DMS53 treated with DMSO at 0.1 percent for 48 hours (cell line): ENCODE measurements at regions not wholly inside any gene's neighbourhood (a gene's known extent, or its start where the extent isn't known, plus 50 kb on each side); places are given as distances from the start of the nearest gene placed in this dataset.

Experiments
- DNase-seq: peaks from one replicate; lab custom pipeline; 2025; ENCODE audit not compliant: unreplicated experiment; lab: John Stamatoyannopoulos, UW

DNA sequence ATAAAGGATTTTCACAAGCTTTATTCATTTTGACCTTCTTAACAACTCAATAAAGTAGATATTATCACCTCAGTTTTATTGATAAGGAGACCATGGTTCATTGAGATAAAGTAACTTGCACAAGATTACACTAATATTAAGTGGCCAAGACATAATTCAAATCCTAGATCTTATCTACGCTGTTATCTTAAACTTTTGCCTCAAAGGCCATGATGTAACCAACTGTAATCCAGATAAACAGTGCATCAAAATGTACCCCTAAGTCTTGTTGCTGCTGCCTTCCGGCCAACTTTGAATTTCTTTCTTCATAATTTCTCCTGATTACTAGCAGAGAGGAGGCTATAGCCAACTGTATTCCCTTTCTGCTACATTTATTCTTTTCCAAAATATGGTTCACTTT lies 1094.8 kb upstream of the PIK3C3 start:
- no peak for DNase-seq

DNA sequence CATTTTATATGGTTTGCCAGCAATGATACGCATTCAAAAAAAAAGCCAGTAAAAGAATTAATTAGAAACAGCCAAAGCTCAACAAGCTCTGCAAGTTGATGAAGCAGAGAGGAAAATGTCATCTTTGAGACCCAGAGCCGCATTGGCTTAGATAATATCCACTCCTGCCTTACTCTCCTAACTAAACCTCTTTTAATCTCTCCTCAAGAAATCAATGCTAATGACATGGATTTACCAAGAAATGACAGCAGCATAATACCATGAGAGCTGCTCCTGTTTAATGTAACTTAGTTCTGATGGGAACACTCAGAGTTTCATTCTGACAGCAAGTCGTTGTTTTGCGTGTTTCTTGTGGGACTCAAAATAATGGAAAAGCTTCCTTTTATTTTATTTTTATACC lies 1099.4 kb upstream of the PIK3C3 start:
- DNase-seq: no peak

DNA sequence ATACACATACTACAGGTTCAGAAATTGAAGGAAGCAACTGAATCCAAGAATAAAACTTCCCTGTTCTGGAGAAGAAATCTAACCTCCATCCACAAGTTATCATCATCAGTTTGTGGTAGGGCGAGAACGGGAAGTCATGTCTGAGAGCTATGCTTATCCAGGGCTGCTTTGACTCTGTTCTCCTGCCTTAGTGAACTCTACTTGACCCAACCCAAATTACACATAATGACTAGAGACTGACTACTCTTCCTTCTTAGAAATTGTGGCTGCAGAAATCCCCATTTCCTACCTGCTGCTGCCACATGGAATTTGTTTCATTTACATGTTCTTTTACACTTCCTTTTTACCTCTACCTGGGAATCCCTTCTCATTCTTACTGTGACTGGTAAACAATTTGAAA lies 1102.6 kb upstream of the PIK3C3 start:
- DNase-seq: no peak

DNA sequence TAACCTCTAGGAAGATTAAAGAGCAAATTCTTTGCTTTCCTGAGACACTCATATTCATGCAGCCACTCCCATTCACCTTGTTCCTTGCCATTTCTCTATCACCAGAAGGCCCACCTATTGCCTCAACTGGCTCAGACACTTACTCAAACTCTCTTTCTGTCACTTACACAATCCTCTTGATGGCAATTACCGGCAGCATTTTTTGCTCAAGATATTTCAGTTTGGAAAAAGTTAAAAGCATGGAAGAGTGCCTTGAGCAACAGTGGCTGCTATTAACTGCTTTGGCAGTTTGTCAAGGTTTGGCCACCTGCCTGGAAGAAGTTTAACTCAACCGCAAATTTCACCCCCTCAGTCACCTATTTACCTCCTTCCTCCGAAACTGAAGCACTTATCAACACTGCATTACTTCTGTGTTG lies 1104.0 kb upstream of the PIK3C3 start:
- no peak for DNase-seq

DNA sequence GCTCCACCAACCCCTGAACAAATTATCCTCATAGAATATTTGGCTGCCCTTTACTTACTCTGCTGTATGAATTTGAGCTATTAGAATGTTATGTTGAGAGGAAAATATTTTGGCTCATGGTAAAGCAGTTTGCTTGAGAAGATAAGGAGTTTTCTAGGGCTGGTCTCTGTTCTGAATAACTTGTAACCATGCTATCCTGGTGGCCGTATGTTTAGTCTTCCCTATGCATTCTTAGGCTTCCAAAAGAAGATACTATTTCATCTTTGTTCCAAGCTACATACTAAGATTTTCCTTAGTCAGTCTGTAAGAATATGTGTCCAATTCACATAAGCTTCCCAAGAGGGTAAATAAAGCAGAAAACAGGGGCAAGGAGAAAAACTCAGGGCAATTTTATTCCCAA lies 1105.1 kb upstream of the PIK3C3 start:
- DNase-seq: no peak

DNA sequence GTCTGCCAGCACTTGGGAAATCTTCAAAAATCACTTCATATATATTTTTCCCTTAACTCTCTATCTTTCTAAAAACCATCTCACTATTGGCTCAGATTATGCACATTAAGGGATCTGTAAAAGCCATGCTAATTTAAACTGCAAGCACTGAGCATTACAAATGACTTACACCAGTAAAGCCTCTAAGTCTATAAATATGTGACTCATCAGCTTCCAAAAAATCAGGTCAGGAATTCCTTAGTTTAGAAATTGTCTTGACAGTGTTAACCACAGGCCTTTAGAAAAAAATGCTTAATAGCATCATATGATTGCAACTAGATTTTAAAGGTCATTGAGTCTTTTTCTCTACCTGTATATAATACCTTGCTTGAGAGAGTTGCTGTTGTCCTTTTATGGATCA lies 1113.6 kb upstream of the PIK3C3 start:
- DNase-seq: no peak

DNA sequence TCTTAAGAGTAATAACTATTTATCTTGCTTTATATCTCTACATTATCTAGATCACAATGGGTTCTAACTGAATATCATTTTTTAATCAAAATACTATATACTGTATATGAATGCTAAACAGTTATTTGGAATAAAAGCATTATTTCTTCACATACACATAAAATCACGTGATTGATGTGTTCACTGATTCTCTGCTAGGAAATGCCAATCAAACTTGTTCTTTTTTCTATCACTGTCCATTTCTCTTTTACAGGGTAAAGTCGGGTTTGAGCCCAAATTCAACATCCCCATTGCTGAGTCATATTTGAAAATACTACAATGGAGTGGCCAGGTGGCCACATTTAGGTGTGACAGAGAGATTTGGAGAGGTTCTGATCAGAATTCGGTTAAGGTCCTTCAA lies 1114.0 kb upstream of the PIK3C3 start:
- DNase-seq: no peak

DNA sequence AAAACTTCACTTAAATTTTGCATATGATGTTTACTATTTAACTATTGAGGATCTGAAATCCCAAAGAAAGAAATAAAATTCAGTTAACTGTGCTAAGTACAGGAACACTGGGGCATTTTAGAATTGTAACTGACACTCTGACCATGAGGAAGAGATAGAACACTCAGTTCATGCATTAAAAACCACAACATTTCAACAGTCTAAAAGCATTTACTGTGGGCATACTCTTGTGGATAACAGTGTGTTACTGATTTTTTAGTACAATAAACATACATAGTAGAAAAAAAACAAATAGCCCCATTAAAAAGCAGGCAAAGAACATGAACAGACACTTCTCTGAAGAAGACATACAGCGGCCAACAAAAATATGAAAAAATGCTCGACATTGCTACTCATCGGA lies 1122.7 kb upstream of the PIK3C3 start:
- DNase-seq: no peak

DNA sequence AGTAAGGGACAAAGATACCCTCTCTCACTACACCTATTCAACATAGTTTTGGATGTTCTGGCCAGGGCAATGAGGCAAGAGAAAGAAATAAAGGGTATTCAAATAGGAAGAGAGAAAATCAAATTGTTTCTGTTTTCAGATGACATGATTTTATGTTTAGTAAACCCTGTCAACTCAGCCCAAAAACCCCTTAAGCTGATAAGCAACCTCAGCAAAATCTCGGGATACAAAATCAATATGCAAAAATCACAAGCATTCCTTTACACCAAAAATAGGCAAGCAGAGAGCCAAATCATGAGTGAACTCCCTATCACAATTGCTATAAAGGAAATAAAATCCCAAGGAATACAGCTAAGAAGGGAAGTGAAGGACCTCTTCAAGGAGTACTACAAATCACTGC lies 1130.7 kb upstream of the PIK3C3 start:
- DNase-seq: no peak

DNA sequence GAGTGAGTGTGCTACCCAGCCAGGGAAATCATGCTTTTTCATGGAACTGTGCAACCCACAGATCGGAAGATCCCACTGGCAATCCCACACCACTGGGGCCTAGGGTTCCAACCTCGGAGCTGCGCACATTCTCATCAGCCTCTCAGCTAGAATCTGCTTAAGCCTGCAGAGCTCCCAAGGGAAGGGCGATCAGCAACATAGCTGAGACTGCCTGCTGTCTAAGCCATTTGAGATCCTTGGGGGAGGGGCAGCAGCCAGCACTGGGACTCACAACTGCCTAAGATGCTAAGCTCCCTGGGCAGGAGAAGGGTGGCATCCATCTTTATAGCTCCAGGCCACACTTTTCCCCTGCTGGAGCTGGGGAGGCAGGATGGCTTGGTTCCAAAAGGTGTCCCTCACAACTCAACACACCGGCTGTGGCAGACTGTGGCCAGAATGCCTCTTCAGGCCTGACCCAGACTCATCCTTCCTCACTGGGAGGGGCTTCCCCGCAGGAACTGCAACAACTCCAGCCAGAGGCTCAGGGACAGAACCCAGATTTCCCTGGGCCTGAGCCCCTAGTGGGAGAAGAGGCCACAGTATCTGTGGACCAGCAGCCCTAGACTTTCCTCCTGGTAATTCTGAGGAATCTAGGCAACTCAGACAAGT lies 1133.3 kb upstream of the PIK3C3 start:
- no peak for DNase-seq

DNA sequence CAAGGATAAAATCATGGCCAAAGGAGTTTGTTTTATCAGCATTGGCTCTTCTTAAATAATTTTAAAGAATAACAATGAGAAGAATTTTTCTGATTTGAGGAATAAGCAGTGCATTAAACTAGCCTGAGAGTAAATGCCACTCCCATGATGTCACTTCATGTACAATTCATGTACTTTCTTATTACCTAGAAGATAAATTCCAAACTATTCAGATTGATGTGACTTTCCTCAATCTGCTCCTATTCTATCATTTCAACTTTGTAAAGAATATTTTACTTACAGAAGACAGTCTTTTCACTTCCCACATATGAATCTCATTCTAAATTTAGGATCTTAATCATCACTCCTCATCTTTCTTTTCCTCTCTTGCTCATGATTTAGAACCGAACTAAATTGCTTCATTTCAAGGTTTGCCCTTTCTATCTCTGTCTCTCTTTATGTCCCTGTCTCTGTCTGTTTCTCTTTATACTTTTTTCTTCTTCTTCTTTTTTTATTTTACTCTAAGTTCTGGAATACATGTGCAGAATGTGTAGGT lies 1142.0 kb upstream of the PIK3C3 start:
- DNase-seq: no peak

DNA sequence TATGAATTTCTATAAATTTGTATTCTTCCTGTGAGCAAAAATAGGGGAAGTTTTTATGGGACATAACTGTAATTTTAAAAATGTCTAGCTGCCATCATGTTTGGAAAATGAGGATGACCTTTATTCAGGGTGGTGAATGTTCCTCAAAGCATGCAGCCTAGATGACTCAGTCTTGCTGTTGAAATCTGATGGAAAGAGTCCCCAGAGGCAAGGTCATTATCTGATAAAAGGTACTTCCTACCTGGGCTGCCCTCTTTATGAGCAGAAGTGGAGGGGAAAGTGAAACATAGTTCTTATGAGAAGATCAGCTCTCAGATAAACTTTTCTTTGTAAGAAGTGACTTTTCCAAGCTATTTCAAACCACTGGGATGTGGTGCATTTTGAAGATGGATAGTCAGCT lies 1144.7 kb upstream of the PIK3C3 start:
- no peak for DNase-seq

DNA sequence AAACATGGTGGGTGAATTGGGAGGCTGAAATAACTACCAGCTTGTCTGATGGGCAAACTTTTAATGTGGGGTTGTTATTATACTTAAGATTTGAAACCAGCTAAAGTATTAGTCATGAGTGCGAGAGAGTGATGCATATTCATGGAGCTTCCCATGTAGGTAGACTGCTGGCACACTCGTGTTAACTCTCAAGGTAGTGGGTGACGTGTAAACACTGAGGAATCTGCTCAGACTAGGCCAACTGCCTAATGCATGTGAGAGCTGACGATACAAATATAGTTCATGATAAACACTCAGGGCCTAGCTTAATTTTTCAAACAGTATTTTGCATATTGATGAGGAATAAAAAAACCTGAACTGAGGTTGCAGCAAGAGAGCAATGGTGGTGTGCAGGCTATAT lies 1165.7 kb upstream of the PIK3C3 start:
- no peak for DNase-seq

DNA sequence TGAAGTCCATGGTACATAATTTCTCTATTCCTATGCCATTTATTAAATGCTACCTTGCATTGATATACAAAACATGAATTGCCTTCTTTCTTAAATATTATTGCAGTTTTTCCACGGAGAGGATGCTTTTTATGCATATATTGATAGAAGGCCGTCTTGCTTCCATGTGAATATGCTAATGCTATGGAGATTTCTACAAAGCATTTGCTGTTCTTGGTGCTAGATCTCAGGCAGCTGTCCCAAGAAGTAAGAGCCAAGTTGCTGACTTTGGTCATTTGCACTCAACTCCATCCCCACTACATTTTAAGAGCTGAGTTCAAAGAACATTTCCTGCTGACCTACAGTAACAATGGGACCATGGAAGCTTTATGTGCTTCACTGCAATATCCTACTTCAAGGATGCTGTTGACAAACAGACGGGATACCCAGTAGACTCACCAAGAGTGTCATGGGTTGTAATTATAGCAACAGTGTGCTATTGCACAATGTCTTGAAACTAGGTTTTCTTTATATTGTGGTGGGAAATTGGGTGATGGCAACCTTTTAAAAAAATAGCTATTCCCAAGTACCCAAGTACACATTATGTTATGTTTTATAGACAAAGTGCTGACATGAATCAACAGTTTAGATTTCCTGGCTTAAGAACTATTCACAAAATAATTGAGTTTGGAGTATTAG lies 1172.4 kb upstream of the PIK3C3 start:
- no peak for DNase-seq

DNA sequence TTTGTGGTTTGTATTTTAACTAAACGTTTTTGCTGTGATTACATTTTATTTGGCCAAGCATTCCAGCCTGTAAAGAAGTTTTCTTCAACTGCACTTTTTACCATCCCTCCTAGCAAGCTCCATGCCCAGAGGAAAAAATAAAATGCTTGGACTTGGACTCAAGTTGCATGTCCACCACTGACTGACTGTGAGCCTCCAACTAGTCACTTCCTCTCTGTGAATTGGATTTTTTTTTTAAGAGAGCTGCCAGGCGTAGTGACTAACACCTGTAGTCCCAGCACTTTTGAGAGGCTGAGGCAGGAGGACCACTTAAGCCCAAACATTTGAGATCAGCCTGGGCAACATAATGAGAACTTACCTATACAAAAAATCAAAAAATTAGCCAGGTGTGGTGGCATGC lies 1185.2 kb upstream of the PIK3C3 start:
- no peak for DNase-seq

DNA sequence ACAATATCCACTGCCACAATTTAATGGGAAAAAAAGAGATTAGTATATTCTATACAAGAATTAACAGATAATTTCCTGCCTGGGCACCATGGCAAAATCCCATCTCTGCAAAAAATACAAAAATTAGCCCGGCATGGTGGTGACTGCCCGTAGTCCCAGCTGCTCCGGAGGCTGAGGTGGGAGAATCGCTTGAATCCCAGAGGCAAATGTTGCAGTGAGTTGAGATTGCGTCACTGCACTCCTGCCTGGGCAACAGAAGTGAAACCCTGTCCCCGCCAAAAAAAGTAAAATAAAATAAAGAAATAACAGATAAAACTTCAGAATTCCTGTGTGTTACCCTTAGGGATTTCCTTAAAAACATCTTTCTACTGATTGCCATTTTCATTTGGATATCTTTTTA lies 1194.8 kb upstream of the PIK3C3 start:
- DNase-seq: no peak

DNA sequence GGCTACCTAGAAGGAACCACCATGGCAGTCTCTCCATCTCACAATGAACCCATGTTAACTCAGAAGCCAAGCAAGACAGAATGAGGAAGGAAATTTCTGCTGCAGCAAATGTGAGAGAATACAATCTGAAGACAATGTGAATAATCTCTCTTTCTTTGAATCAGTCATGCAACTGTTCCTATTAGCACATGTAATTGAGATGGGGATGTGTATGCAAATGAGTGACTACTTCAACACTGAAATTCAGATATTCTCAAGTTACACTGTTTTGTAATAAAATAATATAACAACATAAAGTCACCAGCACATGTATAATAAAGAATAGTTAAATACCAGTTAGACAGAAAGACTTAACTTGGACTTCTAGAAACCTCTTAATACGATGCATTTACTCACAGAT lies 1200.6 kb upstream of the PIK3C3 start:
- no peak for DNase-seq

DNA sequence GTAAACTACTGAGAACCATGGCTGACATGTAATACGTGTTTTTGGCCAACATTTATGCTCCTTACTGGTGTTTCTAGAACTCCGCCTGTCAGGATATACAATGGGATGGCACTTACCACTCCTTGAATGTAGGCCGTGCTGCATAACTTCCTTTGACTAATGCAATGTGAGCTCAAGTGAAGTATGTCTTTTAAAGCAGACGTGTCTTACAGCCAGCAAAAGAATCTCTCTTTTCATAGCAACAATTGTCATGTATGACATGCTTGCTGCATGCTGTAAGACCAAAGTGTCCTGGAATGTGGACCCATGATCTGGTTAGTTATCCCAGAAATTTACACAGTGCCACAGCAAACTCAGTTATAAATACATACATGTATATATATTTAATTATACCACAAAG lies 1202.7 kb upstream of the PIK3C3 start:
- DNase-seq: no peak

DNA sequence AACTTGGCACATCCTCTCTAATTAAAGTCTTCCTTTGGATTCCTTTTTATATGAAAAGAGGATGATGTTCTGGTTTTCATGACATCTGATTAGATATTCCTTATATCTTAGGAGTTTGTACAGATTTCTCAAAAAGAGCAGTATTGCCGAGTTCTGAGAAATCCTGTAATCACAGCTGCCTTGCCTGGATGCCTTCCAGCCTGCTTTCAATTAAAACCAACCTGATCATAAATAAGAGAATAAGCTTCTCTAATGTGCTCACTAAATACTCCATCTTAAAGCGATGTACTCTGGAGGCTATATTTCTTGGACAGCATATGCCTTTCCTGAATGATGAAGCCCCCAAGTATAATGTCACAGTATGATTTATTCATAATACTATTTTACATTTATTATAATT lies 1203.8 kb upstream of the PIK3C3 start:
- DNase-seq: no peak

DNA sequence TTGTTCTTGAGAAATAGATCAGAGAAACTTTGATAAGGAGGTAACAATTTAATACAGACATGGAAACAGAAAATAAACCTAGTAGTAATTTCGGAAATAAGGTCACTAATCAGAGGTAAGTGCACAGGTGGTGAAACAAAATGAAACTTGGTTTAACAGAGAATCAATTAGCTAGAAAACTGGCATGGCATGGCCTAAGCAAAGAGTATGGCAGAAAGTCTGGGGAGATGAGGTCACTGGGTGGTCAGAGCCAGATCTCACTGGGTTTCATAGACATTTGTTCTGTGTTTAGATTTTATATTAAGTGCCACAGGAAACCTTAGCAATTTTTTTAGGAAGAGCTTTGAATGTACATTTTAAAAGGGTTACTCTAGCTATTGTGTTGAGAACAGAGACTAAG lies 1216.0 kb upstream of the PIK3C3 start:
- DNase-seq: no peak

DNA sequence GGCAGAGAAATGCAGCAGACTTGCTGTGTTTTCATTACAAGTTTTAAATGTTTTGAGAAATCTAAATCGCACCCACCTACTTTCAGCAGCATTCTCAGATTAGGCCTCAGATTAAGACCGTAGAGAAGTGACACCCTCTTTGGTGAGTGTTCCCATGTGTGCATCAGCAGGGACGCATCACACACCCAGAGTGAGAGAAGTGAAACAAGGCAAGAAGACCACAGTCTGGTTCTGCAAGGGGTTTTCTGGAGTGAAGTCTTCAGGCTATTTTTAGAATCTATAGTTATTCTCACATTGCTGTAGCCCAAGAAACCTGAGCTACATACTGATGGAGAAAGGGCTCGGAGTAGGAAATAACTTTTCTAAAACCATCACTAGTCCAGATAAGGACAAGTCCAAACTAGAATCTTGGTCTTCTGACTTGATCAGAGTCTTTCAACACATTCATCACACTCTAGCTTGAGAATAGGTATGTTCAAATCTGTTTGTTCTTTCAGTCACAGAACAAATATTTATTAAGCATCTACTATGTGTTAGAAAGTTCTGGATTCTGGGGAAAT lies 1216.6 kb upstream of the PIK3C3 start:
- no peak for DNase-seq

DNA sequence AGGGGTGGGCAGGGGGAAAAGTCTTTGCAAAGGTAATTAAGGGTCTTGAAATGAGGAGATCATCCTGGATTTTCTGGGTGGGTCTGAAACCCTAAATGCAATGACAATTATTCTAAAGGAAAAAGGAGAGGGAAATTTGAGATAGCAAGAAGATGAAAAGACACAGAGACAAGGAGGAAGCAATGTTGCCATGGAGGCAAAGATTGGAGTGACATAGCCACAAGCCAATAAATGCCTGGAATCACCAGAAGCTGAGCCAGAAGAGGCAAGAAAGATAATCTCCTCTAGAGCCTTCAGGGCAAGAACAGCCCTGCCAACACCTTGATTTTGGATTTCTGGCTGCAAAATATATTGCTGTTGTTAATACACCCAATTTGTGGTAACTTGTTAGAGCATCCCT lies 1246.3 kb upstream of the PIK3C3 start:
- no peak for DNase-seq

DNA sequence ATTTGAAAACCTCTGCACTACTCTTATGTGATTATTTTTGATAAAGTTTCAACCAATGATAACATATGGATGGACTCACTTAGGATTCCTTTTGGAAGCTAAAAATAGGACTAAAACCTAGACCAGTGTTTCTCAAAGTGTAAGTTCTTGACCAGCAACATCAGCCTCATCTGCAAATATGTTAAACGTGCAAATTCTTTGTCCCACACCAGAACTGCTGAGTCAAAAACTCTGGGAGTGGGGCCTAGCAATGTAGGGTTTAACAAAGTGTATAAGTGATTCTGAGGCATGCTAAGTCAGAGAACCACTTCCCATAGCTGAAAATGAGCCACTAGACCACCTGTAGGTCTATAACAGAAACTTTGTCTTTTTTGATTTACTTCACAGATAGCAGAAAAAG lies 1247.2 kb upstream of the PIK3C3 start:
- no peak for DNase-seq
